Activated CD4-positive, alpha-beta T cell treated with anti-CD3 and anti-CD28 coated beads, Interleukin-2, amount 50 U/mL, for 48 hours (primary cell): ENCODE measurements at regions not wholly inside any gene's neighbourhood (a gene's known extent, or its start where the extent isn't known, plus 50 kb on each side); places are given as distances from the start of the nearest gene placed in this dataset.
"Not testable (repeated sequence)": the region's sequence is repeated elsewhere in the genome, so short reads cannot be mapped to it uniquely, and the experiment has no call there.

Source experiments
- DNase-seq, 2 experiments: peaks; one replicate each; pipeline ENCODE4 v3.0.0-alpha.2; 2020

DNA sequence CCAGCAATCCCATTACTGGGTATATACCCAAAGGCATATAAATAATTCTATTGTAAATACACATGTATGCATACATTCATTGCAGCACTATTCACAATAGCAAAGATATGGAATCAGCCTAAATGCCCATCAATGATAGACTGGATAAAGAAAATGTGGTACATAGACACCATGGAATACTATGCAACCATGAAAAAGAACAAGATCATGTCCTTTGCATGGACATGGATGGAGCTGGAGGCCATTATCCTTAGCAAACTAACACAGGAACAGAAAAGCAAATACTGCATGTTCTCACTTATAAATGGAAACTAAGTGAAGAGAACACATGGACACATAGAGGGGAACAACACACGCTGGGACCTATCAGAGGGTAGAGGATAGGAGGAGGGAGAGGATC, 51.3 kb upstream of the CASK start:
- not testable (repeated sequence) for DNase-seq

- DNase-seq, result no peak
These were observed 49.9 kb upstream of the CASK start for GRCh38 chrX:41973208-41973607.
